ENCODE measurements at regions not wholly inside any gene's neighbourhood (a gene's known extent, or its start where the extent isn't known, plus 50 kb on each side); places are given as distances from the start of the nearest gene placed in this dataset.

DNA sequence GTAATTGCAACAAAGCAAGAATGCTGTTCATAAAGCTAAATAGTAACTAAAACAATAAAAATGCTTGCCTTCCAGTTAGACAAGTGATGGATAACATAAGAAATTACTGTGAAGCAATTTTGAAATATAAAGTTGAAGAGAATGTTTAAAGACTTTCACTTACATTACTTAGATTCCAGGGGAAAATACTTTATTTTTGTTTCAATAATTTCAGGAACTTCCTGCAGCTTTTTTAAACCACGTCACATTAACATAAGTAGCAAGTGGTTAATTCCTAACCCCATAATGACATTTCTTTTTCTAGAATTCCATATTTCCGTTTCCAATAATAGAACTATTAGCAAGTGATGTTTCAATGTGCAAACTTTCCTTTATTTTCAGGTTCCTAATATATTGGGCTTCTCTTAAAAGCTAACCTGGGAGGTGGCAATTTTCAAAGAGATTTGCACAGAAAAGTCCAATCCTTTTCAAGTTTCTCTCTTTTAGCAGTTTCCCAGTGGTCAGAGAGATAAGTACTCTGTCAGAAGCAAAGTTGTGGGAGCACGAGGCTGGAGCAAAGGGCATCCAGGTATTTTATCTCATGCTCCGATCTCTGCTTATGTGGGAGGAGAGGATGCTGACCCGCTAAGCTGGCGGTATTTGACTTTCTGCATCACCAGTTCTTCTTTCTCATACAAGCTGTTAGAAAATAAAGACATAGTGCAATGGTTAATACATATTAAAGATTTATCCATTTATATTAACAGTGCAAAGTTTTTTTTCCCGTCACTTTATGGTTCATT, 1025.3 kb downstream of the EFNB2 start:
- TF ChIP-seq, protein P1, sequence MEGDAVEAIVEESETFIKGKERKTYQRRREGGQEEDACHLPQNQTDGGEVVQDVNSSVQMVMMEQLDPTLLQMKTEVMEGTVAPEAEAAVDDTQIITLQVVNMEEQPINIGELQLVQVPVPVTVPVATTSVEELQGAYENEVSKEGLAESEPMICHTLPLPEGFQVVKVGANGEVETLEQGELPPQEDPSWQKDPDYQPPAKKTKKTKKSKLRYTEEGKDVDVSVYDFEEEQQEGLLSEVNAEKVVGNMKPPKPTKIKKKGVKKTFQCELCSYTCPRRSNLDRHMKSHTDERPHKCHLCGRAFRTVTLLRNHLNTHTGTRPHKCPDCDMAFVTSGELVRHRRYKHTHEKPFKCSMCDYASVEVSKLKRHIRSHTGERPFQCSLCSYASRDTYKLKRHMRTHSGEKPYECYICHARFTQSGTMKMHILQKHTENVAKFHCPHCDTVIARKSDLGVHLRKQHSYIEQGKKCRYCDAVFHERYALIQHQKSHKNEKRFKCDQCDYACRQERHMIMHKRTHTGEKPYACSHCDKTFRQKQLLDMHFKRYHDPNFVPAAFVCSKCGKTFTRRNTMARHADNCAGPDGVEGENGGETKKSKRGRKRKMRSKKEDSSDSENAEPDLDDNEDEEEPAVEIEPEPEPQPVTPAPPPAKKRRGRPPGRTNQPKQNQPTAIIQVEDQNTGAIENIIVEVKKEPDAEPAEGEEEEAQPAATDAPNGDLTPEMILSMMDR (IDR thresholded peaks at IDR 0.05): no peak
- TF ChIP-seq POLR2A (IDR thresholded peaks at IDR 0.05): no peak
- TF ChIP-seq POLR2AphosphoS5 (IDR thresholded peaks at IDR 0.05; ENCODE audit: insufficient read depth in 1 of 2, low read depth in 1 of 2): no peak

All from vagina (tissue), 2 donors.